HCT116 (cell line): ENCODE measurements at regions not wholly inside any gene's neighbourhood (a gene's known extent, or its start where the extent isn't known, plus 50 kb on each side); places are given as distances from the start of the nearest gene placed in this dataset.

Experiments
- ATAC-seq: fragments of 200-7000 bp; cut with Tn5 transposase; 2 replicates; pipeline ENCODE4 v1.9.1; 2020; ENCODE audit warnings: mild to moderate bottlenecking, moderate library complexity
- BruUV-seq: library from RNA; stranded (reverse); fragments of 400-500 nt; replicated peaks from 2 replicates; lab custom pipeline; 2021; lab: Mats Ljungman, UMichigan
- CTCF ChIA-PET: fragments of 300-600 bp; sonication (Branson Sonifier 250); formaldehyde crosslinking; loops from one replicate; lab custom pipeline; 2021; ENCODE audit warnings: antibody characterized with exemption; lab: Charles Lee
- POLR2A ChIA-PET: fragments of 300-600, 350-600 bp; sonication (Branson Sonifier 250); formaldehyde crosslinking; loops from one replicate; lab custom pipeline; 2021; ENCODE audit warnings: antibody characterized with exemption; lab: Charles Lee
- RAD21 ChIA-PET, 2 experiments: fragments of 300-600 bp; sonication (Branson Sonifier 250); formaldehyde crosslinking; loops; one replicate each; lab custom pipeline; 2023; ENCODE audit warnings: low total read pairs in 2 of 2; ENCODE audit not compliant: uncharacterized antibody in 2 of 2, unreplicated experiment in 2 of 2, low non-redundant PET in 1 of 2; lab: Charles Lee
- DNase-seq: peaks from one replicate; pipeline ENCODE4 v3.0.0-alpha.2; 2010; ENCODE audit warnings: low read depth, low spot score
- H2AFZ ChIP-seq: fragments of 200-600 bp; shearing (Covaris generic), sonication (generic); 2 replicates; pipeline ENCODE4 v1.6.1; 2017; ENCODE audit warnings: low read depth, mixed run types, mixed read lengths, antibody characterized with exemption, low read length; ENCODE audit not compliant: poor library complexity, severe bottlenecking
- H3K27ac ChIP-seq: 2 replicates; pipeline ENCODE4 v1.5.1; 2012; ENCODE audit warnings: low read depth, low read length
- H3K27me3 ChIP-seq: fragments of 200-600 bp; sonication (generic); 2 replicates; pipeline ENCODE4 v1.6.1; 2016; ENCODE audit warnings: mixed run types, low read length, mixed read lengths; ENCODE audit not compliant: insufficient read depth
- H3K36me3 ChIP-seq, 2 experiments: fragments of 200-500 bp in 1 of 2; fragments of 200-600 bp in 1 of 2; sonication (Bioruptor generic) in 1 of 2; sonication (generic) in 1 of 2; 2 replicates each; pipeline versions ENCODE4 v1.5.1 to v1.6.1; 2014 to 2016; ENCODE audit warnings: low read length in 2 of 2, inconsistent platforms in 1 of 2, mixed read lengths in 1 of 2, mixed run types in 1 of 2; ENCODE audit not compliant: insufficient read depth in 2 of 2, control insufficient read depth in 1 of 2
- H3K4me1 ChIP-seq, 2 experiments: fragments of 200-600 bp in 1 of 2; sonication (generic) in 1 of 2; 2 replicates each; pipeline versions ENCODE4 v1.5.1 to v1.6.1; 2012 to 2017; ENCODE audit warnings: low read length in 2 of 2, inconsistent platforms in 1 of 2, mild to moderate bottlenecking in 1 of 2, mixed read lengths in 1 of 2, mixed run types in 1 of 2, moderate library complexity in 1 of 2; ENCODE audit not compliant: insufficient read depth in 2 of 2, control insufficient read depth in 1 of 2
- H3K4me2 ChIP-seq: fragments of 200-600 bp; sonication (generic); 2 replicates; pipeline ENCODE4 v1.6.1; 2017; ENCODE audit warnings: mixed run types, low read length, mixed read lengths
- H3K4me3 ChIP-seq, 2 experiments: fragments of 200-600 bp in 1 of 2; sonication (generic) in 1 of 2; replicated peaks in 1 of 2; 2 replicates each; pipeline ENCODE4 v1.5.1; 2011 to 2016; ENCODE audit warnings: low read length in 2 of 2, control low read depth in 1 of 2, low read depth in 1 of 2, mild to moderate bottlenecking in 1 of 2, mixed read lengths in 1 of 2, mixed run types in 1 of 2
- H3K79me2 ChIP-seq: fragments of 200-600 bp; sonication (generic); 2 replicates; pipeline ENCODE4 v1.6.1; 2017; ENCODE audit warnings: mild to moderate bottlenecking, mixed run types, low read length, moderate library complexity, mixed read lengths; ENCODE audit not compliant: insufficient read depth
- H3K9ac ChIP-seq: fragments of 200-600 bp; sonication (generic); 2 replicates; pipeline ENCODE4 v1.6.1; 2016; ENCODE audit warnings: low read length, mixed read lengths
- H3K9me2 ChIP-seq: fragments of 200-600 bp; sonication (generic), shearing (Covaris generic); 2 replicates; pipeline ENCODE4 v1.6.1; 2017; ENCODE audit warnings: mixed run types, mild to moderate bottlenecking, moderate library complexity; ENCODE audit not compliant: insufficient read depth
- H3K9me3 ChIP-seq, 2 experiments: fragments of 200-500 bp in 1 of 2; fragments of 200-600 bp in 1 of 2; sonication (Bioruptor generic) in 1 of 2; sonication (generic) in 1 of 2; 2 replicates each; pipeline ENCODE4 v1.6.1; 2014 to 2017; ENCODE audit warnings: low read length in 2 of 2, mixed read lengths in 2 of 2, inconsistent platforms in 1 of 2, low read depth in 1 of 2, mild to moderate bottlenecking in 1 of 2, mixed run types in 1 of 2, moderate library complexity in 1 of 2; ENCODE audit not compliant: control insufficient read depth in 1 of 2, insufficient read depth in 1 of 2
- H4K20me1 ChIP-seq: fragments of 200-600 bp; sonication (generic), shearing (Covaris generic); 2 replicates; pipeline ENCODE4 v1.6.1; 2017; ENCODE audit warnings: mixed run types, mild to moderate bottlenecking, moderate library complexity; ENCODE audit not compliant: insufficient read depth
- intact Hi-C: fragments of 100-400 bp; cut with micrococcal nuclease; formaldehyde crosslinking; loops from 2 replicates; pipeline ENCODE4 v1.10.0; 2022
- TF ChIP-seq, protein P1 (sequence below): IDR thresholded peaks from 2 replicates; pipeline ENCODE4 v1.6.1; 2012; ENCODE audit warnings: low read depth

DNA sequence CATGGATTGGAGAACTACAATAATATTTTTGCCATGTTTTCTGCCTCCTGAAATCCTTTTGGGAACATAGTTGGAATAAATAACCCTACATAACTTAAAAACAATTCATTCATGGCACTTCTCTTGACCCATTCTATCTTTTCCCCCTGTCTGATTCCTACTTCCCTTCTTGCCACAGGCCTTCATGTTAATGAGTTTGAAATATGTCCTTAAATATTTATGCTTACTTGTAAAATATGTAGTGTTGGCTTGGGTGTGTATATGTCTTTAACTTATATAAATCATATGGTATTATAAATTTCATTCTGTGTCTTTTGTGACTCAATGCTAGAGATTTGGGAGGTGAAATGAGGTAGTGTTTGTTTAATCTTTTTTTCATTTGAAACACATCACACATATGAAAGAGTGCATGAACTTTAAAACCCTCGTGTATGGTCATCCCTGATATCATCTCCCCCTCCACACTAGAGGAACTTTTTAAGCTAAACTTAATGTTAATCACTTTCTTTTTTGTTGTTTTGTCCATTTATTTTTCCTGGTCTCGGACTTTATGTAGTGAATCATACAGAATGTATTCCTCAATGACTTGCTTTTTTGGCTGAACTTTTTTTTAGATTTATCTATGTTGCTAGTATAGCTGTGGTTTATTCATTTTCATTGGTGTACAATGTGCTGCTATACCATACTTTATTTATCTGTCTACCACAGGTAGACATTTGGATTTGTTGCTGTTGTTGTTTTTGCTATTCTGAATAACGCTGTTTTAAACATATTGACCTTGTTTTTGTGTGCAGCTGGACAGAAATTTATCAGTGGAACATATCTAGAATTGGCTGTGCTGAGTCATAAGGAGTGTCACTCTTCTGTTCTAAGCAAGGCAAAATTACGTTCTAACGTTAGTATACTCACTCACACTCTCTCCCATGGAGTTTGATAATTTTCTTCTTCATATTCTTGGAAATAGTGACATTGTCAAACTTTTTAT is 441.6 kb downstream of the PLPP3 start:
- no peaks in the 10 kb centered on the region for H3K79me2 ChIP-seq
- POLR2A ChIA-PET, result no interaction called here
- no TSS peak for BruUV-seq

More for the DNA sequence above, 441.6 kb downstream of the PLPP3 start:
- no peak for ATAC-seq
- Histone ChIP-seq H3K4me1 (no peaks in the 10 kb centered on the region), H2AFZ (no peak overlapping the region), H3K4me3 (no peak overlapping the region), H3K36me3 (no peaks in the 10 kb centered on the region), H3K9me3 (no peaks in the 10 kb centered on the region), H3K27me3 (no peaks in the 10 kb centered on the region), H3K27ac (no peak overlapping the region), H4K20me1 (no peaks in the 10 kb centered on the region), H3K9ac (no peak overlapping the region), H3K9me2 (no peaks in the 10 kb centered on the region), H3K4me2 (no peak overlapping the region)
- ChIA-PET CTCF (no interaction called here), RAD21 (no interaction called here)
- intact Hi-C loops, result no loop called here
- TF ChIP-seq, protein P1, sequence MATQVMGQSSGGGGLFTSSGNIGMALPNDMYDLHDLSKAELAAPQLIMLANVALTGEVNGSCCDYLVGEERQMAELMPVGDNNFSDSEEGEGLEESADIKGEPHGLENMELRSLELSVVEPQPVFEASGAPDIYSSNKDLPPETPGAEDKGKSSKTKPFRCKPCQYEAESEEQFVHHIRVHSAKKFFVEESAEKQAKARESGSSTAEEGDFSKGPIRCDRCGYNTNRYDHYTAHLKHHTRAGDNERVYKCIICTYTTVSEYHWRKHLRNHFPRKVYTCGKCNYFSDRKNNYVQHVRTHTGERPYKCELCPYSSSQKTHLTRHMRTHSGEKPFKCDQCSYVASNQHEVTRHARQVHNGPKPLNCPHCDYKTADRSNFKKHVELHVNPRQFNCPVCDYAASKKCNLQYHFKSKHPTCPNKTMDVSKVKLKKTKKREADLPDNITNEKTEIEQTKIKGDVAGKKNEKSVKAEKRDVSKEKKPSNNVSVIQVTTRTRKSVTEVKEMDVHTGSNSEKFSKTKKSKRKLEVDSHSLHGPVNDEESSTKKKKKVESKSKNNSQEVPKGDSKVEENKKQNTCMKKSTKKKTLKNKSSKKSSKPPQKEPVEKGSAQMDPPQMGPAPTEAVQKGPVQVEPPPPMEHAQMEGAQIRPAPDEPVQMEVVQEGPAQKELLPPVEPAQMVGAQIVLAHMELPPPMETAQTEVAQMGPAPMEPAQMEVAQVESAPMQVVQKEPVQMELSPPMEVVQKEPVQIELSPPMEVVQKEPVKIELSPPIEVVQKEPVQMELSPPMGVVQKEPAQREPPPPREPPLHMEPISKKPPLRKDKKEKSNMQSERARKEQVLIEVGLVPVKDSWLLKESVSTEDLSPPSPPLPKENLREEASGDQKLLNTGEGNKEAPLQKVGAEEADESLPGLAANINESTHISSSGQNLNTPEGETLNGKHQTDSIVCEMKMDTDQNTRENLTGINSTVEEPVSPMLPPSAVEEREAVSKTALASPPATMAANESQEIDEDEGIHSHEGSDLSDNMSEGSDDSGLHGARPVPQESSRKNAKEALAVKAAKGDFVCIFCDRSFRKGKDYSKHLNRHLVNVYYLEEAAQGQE, result no peak
- no peak for DNase-seq
